LoVo (cell line): ENCODE measurements at regions not wholly inside any gene's neighbourhood (a gene's known extent, or its start where the extent isn't known, plus 50 kb on each side); places are given as distances from the start of the nearest gene placed in this dataset.

ENCODE experiments used
- DNase-seq: peaks from one replicate; pipeline ENCODE4 v3.0.0-alpha.2; 2016; ENCODE audit warnings: low spot score

DNA sequence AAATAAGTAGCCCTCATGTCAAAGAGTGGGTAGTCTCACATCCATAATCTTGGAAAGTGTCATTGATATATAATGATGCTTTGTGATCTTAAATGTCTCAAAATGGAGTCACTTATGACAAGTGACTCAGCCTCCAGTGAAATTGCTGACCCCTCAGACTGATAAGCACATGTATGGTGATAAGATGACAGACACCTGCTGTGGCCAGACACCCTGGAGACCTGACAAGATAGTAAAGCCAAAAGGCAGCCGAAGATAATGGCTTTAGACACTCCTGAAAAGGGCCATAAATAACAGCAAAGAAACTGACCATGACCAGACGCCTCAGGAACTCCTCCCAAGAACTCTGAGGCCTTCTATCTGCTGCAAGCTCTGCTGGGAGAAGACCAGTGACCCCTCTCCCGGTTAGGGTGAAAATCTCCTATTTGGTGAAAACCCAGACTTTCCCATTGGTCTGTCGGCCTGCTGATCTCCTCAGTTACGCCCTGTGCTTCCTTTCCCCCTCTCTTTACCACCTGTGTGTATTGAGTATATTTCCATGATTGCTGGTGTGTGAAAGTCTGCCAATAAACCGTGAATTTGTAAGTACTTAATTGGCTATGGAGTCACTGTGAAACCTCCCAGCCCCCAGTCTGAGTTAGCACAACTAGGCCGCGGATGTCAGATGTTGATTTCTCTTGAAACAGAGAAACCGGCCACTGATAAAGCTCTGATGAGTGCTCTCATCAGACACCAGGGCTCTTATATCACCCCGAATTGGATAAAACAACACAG is 226.7 kb upstream of the MYOCD start:
- DNase-seq, result no peak

DNA sequence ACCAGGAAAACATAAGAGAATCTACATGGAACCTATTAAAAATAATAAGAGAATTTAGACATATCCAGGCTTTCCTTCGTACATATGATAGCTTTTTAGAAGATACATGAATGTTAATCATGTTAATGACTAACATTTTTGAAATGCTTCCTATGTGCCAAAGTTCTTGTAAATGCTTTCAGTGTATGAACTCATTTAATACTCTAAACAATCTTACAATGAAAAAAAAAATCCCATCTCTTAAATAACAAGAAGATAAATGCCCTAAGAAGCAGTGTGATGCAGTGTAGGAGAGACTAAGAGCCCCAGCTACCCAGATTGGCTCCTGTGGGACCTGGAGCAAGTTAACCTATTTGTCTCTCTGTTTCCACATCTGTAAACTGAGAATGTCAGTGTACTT is 220.4 kb upstream of the MYOCD start:
- DNase-seq, result no peak

DNA sequence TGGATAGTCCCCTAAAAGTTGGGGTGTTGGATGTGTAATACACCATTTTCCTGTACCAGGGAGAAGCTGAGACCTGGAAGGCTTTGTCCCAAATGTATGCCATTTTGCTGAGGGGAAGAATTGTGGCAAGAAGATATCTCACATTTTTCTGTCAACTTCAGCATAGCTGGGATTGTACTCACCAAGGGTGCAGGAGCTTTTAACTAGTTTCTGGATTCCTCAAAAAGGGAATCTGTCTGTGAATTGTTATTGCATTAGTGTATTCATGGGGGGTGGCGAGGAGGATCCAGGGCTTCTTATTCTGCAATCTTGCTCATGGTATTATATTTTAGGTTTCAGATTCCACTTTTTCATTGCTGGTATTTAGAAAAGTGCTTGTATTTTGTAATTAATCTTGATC is 208.2 kb upstream of the MYOCD start:
- no peak for DNase-seq

DNA sequence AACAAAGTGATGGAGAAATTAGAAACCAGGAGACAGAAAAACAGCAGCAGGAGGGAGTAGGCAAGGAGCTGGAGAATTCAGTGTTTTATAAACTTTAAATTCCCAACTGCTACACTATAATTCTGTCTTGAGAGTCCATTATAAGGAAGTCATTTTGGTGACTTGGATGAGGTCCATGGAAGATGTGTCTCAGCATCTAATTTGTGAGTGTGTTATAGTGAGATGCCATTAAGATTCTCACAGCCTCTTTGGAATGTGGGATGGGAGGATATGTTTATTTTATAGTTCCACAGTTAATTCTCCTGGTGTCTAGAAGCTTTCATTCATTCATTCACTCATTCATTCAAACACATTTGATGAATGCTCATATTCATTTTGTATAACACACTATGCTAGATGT is 206.0 kb upstream of the MYOCD start:
- DNase-seq, result no peak

DNA sequence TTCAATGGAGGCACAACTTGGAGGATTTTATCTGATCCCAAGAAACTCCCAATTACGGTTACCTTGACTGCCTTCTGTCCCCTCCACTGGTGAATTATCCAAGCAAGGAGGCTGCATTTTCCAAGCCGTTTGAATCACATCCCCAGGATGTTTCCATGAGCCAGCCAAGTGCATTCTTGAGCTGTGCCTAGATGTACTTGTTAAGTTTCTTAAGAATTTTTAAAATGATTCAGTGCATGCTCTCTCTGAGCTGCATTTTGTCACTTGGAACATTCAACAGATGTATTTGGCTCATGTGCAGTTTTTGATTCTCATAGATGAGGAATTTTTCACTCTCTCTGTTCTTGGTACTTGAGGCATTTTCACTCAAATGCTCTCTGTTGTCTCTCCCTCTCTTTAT is 202.6 kb upstream of the MYOCD start:
- DNase-seq, result no peak

DNA sequence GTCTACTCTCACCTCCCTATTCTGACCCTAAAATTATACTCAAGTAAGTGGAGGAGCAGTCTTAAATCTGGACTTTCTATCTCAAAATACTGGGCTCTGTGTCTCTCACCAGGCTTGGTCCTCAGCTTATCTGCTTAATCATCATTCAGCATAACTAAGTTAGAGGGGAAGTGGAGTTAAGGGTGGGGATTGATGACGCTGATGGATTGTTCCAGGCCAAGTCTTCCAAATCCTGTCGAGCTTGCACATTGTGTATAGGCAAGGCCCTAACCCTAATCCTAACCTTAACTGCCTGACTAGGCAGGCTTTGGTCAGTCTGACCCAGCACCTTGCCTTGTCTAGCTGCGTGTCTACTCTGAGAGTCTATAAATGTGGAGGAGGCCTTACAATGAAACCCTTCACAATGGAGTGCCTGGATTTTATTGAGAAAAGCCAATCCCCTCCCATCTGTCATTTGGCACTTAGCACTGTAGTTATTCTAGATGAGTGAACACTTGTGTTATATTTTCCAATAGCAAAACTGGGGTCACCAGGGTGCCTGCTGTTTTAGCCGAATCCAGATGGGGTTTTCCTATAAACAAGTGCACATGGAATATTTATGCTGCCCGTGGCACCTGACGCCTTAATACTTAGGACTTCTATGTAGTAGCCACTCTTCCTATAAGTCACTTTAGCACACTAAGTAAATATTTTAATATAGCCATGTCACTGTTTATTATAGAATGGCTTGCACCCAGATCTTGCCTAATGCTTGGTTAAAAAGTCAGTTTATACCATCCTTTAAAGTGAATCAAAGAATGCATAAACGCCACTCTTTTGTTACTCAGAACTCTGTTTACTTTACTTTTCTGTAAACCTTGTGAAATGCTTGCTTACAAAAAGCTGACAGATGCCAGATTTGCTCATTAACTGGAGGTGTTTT is 193.2 kb upstream of the MYOCD start:
- DNase-seq, result no peak

DNA sequence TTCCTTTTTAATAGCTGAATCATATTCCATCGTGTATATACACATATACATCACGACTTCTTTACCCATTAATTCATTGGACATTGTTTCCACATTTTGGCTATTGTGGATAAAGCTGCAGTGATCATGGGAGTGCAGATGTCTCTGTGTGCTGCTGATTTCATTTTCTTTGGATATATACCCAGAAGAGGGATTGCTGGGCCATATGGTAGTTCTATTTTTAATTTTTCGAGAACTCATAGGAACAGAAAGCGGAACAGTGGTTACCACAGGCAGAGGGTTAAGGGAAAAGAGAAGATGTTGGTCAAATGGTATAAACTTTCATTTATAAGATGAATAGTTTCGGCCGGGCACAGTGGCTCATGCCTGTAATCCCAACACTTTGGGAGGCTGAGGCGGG is 187.4 kb upstream of the MYOCD start:
- DNase-seq, result no peak

DNA sequence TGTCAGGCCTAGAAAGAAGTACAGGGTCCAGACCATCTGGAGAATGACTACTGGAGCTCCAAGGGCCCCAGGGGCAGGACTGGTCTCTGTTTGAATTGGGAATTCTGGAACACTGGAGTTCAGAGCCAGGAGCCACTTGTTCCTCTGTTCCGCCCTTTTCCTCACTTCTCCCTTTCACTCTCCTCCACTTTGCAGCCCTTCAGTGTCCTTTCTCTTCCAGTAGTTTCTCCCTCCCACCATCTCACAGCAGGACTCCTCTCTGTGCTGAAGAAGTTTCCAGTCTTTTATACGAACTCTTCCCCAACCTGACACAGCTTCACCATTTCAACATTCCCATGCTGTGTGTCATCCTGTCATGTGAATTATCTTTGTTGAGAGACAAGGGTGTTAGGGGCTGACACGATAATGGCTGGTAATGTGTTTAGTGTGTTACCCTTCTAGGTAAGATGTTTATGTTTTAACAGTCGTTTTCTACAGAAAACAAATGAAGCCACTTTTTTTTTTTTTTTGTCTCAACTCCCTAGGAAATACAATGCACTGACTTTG is 180.3 kb upstream of the MYOCD start:
- DNase-seq, result no peak

DNA sequence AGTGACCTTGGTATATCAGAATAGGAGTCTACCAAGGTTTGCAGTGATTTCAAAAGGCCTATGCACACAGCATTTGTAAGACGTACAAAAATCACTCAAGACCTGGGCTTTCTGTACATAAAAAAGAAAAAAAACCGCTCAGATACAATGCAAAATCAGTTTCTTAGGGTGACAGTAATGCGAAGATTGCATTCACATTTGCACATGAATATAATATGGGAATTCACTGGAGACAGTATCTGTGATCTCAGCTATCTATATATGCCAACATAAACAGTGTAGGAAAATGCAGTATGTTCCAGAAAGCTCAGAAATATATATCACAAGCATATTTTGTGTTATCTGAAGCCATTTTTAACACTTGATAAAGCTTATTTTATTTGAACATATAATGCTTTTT is 176.4 kb upstream of the MYOCD start:
- no peak for DNase-seq

DNA sequence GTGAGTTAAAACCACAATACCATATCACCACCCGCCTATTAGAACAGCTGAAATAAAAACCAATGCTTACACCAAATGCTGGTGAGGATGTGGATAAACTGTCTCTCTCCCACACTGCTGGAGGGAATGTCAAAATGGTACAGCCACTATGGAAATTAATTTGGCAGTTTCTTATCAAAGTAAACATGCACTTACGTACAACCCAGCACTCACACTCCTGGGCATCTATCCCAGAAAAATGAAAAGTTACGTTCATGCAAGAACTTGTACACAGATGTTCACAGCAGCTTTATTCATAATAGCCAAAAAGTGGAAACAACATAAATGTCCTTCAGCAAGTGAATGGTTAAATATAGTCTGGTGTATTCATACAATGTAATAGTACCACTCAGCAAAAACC is 173.2 kb upstream of the MYOCD start:
- DNase-seq, result no peak

DNA sequence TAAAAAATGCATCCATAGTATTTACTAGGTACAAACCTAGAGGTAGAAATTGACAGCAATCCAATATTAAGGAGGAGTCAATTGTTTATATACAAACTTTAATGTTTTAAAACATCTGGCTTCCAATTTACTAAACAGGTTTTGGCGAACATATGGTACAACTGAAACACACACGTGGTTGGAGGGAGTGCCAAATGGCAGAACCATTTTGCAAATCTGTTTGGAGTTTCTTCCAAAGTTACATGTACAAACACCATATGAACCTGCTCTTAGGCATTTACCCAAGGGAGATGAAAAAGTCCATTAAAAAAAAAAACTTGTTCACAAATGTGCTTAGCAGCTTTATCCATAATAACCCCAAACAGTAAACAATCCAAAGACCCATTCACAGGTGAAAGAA is 159.8 kb upstream of the MYOCD start:
- DNase-seq, result no peak

DNA sequence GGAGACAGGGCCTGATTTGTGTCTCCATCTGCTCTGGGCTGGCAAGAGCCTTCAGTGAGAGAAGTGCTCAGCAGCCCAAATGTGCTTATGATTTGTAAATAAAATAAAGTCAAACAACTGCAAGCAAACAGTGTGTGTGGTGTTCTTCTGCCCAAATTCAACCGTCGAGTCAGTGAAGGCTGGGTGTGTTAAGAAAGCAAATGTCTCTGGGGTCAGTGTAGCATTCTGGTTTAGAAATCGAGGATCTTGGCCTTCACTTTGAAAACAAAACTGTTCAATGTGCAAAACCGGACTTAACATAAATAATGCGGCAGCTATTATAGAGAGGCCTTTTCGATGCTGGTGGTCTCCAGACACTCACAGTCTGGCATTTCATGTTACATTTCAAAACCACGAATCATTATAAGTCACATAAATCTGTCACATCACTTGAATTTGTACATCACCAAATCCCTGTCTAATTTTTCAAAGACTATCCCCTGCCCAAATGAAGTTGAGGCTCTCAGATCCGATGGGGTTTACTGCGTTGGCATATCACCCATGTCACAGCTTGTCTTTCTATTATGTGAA is 158.6 kb upstream of the MYOCD start:
- no peak for DNase-seq

DNA sequence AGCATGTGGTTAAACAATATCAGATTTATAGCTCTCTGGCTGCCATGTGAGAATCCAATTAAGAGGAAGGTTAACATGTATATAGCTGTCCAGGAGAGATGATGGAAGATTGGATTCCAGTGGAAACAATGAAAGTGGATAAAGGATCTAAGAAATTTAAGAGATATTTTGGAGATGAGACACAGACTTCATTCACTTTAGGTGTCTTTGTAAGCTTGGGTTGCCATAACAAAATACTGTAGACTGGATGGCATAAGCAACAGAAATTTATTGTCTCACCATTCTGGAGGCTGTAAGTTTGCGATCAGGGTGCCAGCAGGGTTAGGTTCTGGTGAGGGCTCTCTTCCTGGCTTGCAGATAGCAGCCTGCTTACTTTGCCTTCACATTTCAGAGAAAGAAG is 155.9 kb upstream of the MYOCD start:
- DNase-seq, result no peak

DNA sequence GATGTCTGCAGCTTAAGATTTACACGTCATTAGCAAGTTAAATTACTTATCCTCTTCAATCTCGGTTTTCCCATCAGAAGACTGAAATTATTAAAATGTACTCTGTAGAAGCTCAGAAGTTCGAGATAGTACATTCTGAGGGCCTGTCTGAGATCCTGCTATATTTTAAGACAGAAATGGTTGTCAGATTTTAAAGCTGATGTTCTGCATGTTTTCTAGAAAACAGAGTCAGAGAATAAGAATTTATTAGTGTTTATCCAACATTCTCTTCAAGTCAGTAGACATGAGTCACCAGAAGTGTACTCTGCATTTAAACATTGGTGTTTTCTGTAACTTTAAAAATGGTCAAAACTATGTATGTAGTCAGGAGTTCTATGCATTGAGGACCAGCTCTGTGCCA is 155.2 kb upstream of the MYOCD start:
- DNase-seq, result no peak

DNA sequence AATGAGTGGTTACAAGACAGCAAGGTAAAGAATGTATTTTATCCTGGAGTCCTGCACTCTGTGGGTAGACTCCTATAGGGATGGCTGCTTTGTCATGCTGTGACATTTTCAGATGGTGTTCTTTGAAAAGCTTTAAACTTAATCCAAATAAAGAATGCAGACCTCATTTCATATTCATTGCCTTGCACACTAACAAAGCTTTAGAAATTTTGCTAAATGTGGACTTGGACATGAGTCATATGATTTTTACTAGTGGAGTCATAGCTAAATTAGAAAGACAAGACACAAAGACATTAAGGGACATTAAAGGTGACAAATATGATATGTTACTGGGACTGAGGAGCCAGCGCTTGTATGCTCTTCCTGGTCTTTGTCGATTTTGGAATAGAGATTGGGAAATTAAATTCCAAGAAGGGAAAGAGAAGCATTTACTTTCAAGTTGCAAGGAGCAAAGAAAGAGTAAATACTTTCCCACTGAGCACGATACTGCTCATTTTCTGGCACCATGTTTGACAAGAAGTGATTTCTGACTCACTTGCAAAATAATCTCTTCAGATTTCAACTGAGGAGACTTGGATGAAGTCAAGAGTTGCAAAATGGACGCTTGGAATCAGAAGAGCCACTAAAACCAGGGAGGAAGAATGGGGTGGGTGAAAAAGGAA is 152.9 kb upstream of the MYOCD start:
- DNase-seq, result no peak

DNA sequence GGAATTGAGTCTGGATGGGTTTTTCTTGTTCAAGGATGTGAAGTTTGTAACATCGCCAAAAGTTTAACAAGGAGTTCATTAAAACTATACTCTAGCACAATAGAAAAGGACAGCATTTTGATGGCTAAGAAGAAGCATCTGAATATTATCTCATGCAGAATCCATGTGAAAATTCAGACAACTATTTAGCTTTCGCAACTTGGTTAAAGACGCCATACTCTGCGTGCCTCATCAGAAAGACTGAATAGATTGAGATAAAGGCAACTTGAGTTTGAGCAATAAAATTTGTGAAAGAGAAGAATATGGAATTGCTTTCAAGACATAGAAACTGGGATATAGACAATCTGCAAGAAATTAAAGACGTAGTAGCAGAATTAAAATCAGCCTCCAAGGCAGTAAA is 151.1 kb upstream of the MYOCD start:
- no peak for DNase-seq

DNA sequence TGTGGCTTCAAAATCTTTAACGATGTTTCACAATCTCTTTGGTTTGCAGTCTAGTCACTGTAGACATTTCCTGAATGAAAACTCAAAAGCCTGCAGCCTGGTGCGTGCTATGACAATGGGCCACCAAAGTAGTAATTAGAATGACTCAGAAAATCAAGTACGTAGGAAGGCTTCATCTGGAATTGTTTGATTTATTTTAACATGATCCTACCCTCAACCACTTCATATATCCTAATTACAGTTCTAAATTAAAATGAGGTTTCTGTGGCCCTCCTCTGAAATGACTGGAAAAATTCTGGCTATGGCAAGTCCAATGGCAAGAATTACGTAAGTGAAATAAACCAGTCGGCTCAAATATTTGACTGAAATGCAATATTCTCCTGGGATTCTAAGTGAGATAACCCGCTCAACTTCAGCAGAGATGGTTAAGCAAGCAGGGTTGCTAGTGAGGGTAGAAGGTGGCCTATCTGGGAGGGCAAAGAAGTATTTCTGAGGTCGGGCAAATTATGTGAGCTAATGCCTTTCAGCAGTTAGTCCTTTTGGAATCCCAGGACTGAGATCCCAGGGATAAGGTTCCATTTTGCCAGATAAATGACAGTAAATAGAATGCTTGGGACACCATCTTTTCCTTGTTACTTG is 145.6 kb upstream of the MYOCD start:
- no peak for DNase-seq

DNA sequence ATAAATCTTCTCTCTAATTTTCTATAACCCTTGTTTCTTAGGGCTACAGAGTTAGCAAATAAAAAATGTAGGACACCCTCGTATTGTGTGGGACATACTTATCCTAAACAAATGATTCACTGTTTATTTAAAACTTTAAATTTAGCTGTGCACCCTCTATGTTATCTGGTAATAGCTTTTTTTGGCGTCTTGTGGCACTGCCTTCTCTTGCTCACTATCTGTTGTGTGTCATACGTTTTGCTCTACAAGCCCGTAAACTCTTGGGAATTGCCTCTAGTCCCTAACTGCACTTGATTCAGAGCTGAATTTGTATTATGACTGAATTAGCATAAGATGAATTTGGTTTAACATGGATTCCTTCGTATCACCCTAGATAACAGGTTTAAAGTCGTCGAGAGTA is 144.3 kb upstream of the MYOCD start:
- no peak for DNase-seq

DNA sequence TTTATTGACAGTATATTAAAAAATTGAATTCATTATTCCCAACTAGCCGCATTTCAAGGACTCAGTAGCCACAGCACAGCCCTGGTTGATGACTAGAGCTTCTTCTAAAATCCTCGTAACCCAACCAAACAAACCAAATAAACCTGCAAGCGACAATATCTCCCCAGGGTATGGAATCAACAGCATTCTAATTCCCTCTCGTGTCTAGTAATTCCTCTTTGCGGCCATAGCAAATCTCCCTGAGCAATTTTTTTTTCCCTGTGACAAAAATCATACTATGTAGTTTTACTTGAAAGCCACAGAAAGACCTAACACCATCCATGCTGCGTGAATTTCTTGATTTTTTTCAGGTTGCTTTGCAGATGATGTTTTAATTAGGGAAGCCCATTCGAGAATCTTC is 143.4 kb upstream of the MYOCD start:
- no peak for DNase-seq

DNA sequence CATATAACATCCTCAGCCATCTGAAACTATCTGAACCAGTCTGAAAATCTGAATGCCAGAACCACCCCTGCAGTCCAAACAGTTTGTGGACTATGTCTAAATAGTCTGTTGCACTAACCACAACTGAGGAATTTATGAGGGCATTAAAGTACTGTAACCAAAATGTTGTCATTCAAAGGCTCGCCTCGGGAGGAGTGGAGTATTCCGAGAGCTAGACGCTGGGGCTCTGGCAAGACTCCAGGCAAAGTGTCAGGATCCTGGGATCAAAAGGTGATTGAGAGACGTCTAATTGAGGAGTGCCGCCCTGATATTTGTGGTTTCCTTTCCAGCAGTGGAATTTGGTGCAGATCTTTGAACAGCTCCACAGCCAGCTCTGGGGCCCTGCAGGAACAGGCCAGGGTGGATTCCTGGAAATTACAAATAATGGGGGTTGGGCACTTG is 142.9 kb upstream of the MYOCD start:
- peak; percentile 57 for DNase-seq

DNA sequence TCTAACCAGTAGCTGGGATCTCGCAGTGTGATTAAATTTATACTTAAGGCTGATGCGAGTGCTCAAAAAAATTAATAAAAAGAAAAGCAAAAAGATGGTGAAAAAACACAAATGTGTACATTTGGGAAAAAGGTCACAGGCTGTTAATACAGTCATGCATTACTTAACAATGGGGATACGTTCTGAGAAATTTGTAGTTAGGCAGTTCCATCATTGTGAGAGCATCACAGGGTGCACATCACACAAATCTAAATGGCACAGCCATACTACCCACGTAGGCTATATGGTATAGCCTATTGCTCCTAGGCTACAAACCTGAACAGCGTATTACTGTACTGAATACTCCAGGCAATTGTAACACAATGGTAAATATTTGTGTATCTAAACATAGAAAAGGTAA is 142.4 kb upstream of the MYOCD start:
- no peak for DNase-seq

DNA sequence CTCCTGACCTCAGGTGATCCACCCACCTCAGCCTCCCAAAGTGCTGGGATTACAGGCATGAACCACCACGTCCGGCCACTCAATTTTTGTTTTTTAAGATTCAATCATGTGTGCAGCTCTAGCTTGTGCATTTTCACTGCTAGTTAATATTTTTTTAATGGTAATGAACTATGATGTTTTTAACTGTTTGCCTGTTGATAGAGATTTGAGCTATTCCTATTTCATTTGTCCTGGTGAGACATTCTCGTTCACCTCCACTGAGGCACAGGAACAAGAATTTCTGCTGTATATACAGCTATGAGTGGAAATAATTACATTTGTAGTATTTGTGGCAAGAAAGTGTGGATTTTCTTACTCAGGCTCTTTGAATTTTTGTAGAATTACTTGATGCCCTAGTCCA is 137.7 kb upstream of the MYOCD start:
- DNase-seq, result no peak
